Heart right ventricle (tissue), 16 donors: ENCODE measurements at regions not wholly inside any gene's neighbourhood (a gene's known extent, or its start where the extent isn't known, plus 50 kb on each side); places are given as distances from the start of the nearest gene placed in this dataset.

ENCODE experiments used
- ATAC-seq, 8 donors: fragments of 200-7000 bp; cut with Tn5 transposase; one replicate each; pipeline ENCODE4 v1.9.1; 2020; ENCODE audit warnings: mild to moderate bottlenecking in 8 of 8, moderate library complexity in 8 of 8, moderate number of reproducible peaks in 1 of 8
- DNase-seq, 2 donors: peaks; one replicate each; pipeline ENCODE4 v3.0.0-alpha.2; 2020
- H3K27ac ChIP-seq, 10 donors: fragments of 200-600 bp; sonication (generic) in 2 of 10; one replicate each; pipeline versions ENCODE4 v1.5.0 to v1.8.0; 2020 to 2022; ENCODE audit warnings: mild to moderate bottlenecking in 3 of 10
- H3K27me3 ChIP-seq, 7 donors: fragments of 200-600 bp; one replicate each; pipeline ENCODE4 v1.8.0; 2021 to 2022; ENCODE audit warnings: mild to moderate bottlenecking in 2 of 7
- H3K36me3 ChIP-seq, 9 donors: fragments of 200-600 bp; sonication (generic) in 1 of 9; one replicate each; pipeline versions ENCODE4 v1.5.0 to v1.8.0; 2020 to 2022; ENCODE audit warnings: mild to moderate bottlenecking in 2 of 9
- H3K4me1 ChIP-seq, 9 donors: fragments of 200-600 bp; sonication (generic) in 1 of 9; one replicate each; pipeline versions ENCODE4 v1.5.0 to v1.8.0; 2020 to 2022; ENCODE audit warnings: mild to moderate bottlenecking in 4 of 9
- H3K4me3 ChIP-seq, 10 donors: fragments of 200-600 bp; sonication (generic) in 2 of 10; one replicate each; pipeline versions ENCODE4 v1.5.0 to v1.8.0; 2020 to 2022; ENCODE audit warnings: mild to moderate bottlenecking in 7 of 10, moderate library complexity in 2 of 10
- H3K9me3 ChIP-seq, 11 donors: fragments of 200-600 bp in 10 of 11; sonication (generic) in 2 of 11; one replicate each; pipeline versions ENCODE4 v1.5.0 to v1.8.0; 2013 to 2022; ENCODE audit warnings: mild to moderate bottlenecking in 2 of 11, control low read depth in 1 of 11, moderate library complexity in 1 of 11
- WGBS, 2 donors: extraction: QIAGEN DNeasy Blood & Tissue Kit; methylation state at CpG; one replicate each; pipeline ENCODE4 v1.1.7; 2013; ENCODE audit warnings: inconsistent platforms in 1 of 2; 5-methylcytosine and 5-hydroxymethylcytosine counted together
- intact Hi-C, 10 donors: fragments of 100-400 bp; cut with DNase I; formaldehyde crosslinking; loops; one replicate each; pipeline versions ENCODE4 v1.11.1 to v1.14.2; 2022
- TF ChIP-seq, protein P1 (sequence below), 9 donors: fragments of 200-600 bp; sonication (generic) in 2 of 9; IDR thresholded peaks; one replicate each; pipeline versions ENCODE4 v1.5.0 to v1.8.0; 2021 to 2022; ENCODE audit warnings: antibody characterized with exemption in 9 of 9, mild to moderate bottlenecking in 5 of 9, moderate library complexity in 1 of 9
- donor health status: Arrhythmogenic right ventricular cardiomyopathy.
- donor health status: ischemic (EF 13 %, LVEDD 7.1; RV severe dilation, severe dysfunction).
- donor health status: healthy with polysubstance abuse.
- donor health status: DM: no; HTN: yes; CAD: no.
- donor health status: DM: no; HTN: no; CAD: no.
- donor health status: ischemic (EF 25% LVEDD 6.9; RV normal size, moderate dysfunction).
- donor health status: ischemic (EF 25% LVEDD 5.7; RV mildly dilated, moderate dysfunction).
- donor health status: healthy.
- donor health status: DM: yes; HTN: yes; CAD: no.
- donor health status: Ischemic cardiomyopathy.
- donor health status: ischemic (EF 35%, LVEDD 5.7; RV mildly dilated, moderate dysfunction).
- donor health status: nonischemic (EF 11% LVEDD 7.7; RV severe dilation, severe dysfunction).
- donor health status: DM: yes; HTN: yes; CAD: no.
- donor health status: PGD.
- donor health status: ischemic (EF 29% LVEDD 5.4; RV normal size, mild dysfunction).
- donor health status: nonischemic (EF 23%, LVEDD 6.1; RV moderate dilation, normal function).

GRCh38 chr16:59543641-59544040, 809.5 kb upstream of the GOT2 start:
- Histone ChIP-seq H3K36me3 (no peaks in the 10 kb centered on the region), H3K4me3 (no peak overlapping the region), H3K9me3 (peaks cover 0 to 3% (median 0%) of the 10 kb centered on the region in 11 donors), H3K4me1 (no peaks in the 10 kb centered on the region), H3K27me3 (no peaks in the 10 kb centered on the region), H3K27ac (no peak overlapping the region)
- WGBS, 2 donors = 71 to 84% methylated on average over 4 of the region's 4 CpGs
- ATAC-seq (no peak), DNase-seq (no peak)
- intact Hi-C loops = no loop called here
- TF ChIP-seq, protein P1, sequence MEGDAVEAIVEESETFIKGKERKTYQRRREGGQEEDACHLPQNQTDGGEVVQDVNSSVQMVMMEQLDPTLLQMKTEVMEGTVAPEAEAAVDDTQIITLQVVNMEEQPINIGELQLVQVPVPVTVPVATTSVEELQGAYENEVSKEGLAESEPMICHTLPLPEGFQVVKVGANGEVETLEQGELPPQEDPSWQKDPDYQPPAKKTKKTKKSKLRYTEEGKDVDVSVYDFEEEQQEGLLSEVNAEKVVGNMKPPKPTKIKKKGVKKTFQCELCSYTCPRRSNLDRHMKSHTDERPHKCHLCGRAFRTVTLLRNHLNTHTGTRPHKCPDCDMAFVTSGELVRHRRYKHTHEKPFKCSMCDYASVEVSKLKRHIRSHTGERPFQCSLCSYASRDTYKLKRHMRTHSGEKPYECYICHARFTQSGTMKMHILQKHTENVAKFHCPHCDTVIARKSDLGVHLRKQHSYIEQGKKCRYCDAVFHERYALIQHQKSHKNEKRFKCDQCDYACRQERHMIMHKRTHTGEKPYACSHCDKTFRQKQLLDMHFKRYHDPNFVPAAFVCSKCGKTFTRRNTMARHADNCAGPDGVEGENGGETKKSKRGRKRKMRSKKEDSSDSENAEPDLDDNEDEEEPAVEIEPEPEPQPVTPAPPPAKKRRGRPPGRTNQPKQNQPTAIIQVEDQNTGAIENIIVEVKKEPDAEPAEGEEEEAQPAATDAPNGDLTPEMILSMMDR (IDR thresholded peaks at IDR 0.05) = no peak

GRCh38 chr16:59540621-59541020, 806.5 kb upstream of the GOT2 start:
- TF ChIP-seq, protein P1 (IDR thresholded peaks at IDR 0.05) = no peak
- WGBS, 2 donors = 77 to 80% methylated on average over 8 of the region's 8 CpGs
- ATAC-seq (no peak), DNase-seq (no peak)
- H3K36me3 ChIP-seq = no peaks in the 10 kb centered on the region
- intact Hi-C loops = loop anchor here in 1 of 10 donors (2.0 kb wide), 1 partner anchor 54 kb away; no protein-coding TSS in a partner anchor
- no peaks in the 10 kb centered on the region for H3K4me1 ChIP-seq
- no peaks in the 10 kb centered on the region for H3K27me3 ChIP-seq
- no peak overlapping the region for H3K4me3 ChIP-seq
- peaks cover 0 to 6% (median 0%) of the 10 kb centered on the region in 11 donors for H3K9me3 ChIP-seq
- no peak overlapping the region for H3K27ac ChIP-seq

DNA sequence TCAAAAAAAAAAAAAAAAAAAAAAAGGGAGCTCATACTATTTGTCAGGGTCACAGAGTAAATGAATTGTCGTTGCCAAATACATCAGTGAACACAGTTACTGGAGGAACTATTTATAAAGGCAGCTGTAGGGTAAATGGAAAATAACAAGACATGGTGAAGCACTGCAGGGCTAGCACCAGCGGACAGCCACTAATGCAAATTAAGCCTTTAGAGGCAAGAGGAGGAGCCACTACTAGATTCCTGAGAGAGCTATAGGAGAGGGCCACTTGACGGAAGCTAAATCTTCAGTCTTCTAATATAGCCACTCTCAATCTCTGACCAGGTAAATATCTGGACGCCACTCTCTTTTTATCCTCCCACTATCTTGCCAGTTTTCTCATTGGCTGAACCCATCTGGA, 801.2 kb upstream of the GOT2 start:
- no peaks in the 10 kb centered on the region for H3K27me3 ChIP-seq
- TF ChIP-seq, protein P1 (IDR thresholded peaks at IDR 0.05) = no peak
- ATAC-seq = no peak
- no peaks in the 10 kb centered on the region for H3K36me3 ChIP-seq
- intact Hi-C loops = no loop called here
- peaks cover 0 to 6% (median 0%) of the 10 kb centered on the region in 11 donors for H3K9me3 ChIP-seq
- H3K4me3 ChIP-seq = no peak overlapping the region
- H3K27ac ChIP-seq = no peak overlapping the region
- WGBS, 2 donors = 60 to 61% methylated on average over 4 of the region's 4 CpGs
- DNase-seq = no peak
- H3K4me1 ChIP-seq = no peaks in the 10 kb centered on the region

GRCh38 chr16:59527206-59527997, 793.3 kb upstream of the GOT2 start:
- Histone ChIP-seq H3K36me3 (no peaks in the 10 kb centered on the region), H3K4me1 (no peaks in the 10 kb centered on the region), H3K27ac (no peak overlapping the region), H3K27me3 (no peaks in the 10 kb centered on the region), H3K4me3 (no peak overlapping the region), H3K9me3 (no peaks in the 10 kb centered on the region)
- ATAC-seq = no peak
- intact Hi-C loops = no loop called here
- TF ChIP-seq, protein P1 (IDR thresholded peaks at IDR 0.05) = no peak
- no peak for DNase-seq
- WGBS, 2 donors = 83 to 86% methylated on average over 14 of the region's 14 CpGs
